ENCODE measurements at regions not wholly inside any gene's neighbourhood (a gene's known extent, or its start where the extent isn't known, plus 50 kb on each side); places are given as distances from the start of the nearest gene placed in this dataset.

DNA sequence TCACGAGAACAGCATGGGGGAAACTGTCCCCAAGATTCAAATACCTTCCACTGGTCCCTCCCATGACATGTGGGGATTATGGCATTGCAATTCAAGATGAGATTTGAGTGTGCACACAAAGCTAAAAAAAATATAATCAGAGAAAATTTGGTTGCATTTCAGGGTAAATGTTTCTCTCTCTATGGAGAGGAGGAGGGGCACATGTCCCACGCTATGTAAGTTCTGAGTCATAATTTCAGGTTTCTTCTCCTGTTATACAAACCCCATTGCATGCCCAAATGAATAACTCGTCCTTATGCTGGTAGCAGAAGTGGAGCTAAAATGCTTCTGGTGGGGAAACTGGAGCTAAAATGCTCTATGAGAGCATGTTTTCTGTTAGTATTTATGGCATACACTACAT, 209.7 kb upstream of the DCBLD2 start:
- TF ChIP-seq POLR2A (IDR thresholded peaks at IDR 0.05) = no peak
- TF ChIP-seq, protein P1, sequence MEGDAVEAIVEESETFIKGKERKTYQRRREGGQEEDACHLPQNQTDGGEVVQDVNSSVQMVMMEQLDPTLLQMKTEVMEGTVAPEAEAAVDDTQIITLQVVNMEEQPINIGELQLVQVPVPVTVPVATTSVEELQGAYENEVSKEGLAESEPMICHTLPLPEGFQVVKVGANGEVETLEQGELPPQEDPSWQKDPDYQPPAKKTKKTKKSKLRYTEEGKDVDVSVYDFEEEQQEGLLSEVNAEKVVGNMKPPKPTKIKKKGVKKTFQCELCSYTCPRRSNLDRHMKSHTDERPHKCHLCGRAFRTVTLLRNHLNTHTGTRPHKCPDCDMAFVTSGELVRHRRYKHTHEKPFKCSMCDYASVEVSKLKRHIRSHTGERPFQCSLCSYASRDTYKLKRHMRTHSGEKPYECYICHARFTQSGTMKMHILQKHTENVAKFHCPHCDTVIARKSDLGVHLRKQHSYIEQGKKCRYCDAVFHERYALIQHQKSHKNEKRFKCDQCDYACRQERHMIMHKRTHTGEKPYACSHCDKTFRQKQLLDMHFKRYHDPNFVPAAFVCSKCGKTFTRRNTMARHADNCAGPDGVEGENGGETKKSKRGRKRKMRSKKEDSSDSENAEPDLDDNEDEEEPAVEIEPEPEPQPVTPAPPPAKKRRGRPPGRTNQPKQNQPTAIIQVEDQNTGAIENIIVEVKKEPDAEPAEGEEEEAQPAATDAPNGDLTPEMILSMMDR (IDR thresholded peaks at IDR 0.05) = no peak
